HG03432 (cell line): ENCODE measurements at regions not wholly inside any gene's neighbourhood (a gene's known extent, or its start where the extent isn't known, plus 50 kb on each side); places are given as distances from the start of the nearest gene placed in this dataset.
A peak's percentile ranks its signal among the peaks of the same experiment; 100 is the strongest.

Experiments used
- ATAC-seq: cut with Tn5 transposase; IDR thresholded peaks from one replicate; pipeline ENCODE4 v1.9.1; 2021; ENCODE audit warnings: mild to moderate bottlenecking, moderate library complexity; ENCODE audit not compliant: unreplicated experiment

DNA sequence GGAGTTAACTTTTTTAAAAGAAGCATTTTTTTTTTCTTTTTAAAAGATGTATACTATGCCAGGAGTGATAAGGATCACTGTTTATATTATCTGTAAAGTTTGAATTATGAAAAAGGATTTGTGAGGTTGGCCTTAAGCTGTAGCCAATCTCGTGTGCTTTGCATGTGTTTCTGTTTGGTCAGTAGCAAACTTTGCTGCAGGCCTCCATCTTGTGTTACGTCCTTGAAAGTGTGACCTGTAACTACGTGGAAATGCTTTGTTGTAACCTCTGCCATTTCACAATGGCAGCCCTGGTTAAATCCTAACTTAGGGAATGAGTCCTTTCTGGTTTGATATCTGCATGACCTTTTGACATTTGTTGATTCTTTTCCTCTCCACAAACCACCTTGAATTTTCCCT, 1345.6 kb downstream of the NSUN3 start:
- no peak for ATAC-seq

DNA sequence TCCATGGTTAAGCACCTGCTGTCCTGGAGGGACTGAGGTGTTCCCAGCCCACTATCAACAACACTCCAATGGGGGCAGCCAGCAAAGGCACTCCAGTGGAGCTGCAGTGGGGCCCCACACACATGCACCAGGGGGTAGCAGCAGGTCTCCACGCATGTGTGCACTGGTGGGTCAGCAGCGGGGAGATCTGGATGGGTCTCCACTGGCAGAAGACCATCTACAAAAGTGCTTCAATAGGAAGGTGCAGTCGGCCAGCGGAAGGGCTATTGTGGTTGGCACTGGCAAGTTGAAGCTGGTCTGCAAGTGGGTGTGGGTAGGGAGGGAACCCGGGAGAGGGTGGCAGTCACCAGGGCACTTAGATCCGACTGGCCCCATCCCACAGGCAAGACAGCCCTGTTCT, 1355.4 kb downstream of the NSUN3 start:
- ATAC-seq, result no peak

DNA sequence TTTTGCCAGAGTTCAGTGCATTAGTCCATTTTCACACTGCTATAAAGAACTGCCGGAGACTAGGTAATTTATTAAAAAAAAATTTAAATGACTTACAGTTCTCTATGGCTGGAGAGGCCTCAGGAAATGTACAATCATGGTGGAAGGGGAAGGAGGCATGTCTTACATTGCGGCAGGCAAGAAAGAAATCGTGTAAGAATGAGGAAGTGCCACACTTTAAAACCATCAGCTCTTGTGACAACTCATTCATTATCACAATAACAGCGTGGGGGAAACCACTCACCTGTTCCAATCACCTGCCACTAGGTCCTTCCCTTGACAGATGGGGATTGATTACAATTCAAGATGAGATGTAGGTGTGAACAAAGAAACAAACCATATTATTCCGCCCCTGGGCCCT, 1361.4 kb downstream of the NSUN3 start:
- ATAC-seq, result no peak

DNA sequence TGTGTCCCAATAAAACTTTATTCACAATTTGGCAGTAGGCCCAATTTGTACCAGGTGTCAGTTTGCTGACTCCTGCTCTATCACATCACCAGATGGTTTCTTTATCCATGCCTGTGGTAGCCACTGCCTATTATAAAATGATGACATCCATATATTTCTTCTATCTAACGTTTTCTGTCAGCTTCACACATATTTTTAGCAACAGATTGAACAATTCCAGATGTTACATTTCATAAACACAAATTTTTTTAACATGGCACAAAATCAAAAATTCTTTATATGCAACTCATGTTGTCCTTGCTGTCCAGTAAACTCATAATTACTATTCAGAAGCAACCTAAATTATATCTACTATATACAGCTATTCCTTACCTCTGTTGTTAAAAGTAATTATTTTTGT, 1371.6 kb downstream of the NSUN3 start:
- no peak for ATAC-seq

DNA sequence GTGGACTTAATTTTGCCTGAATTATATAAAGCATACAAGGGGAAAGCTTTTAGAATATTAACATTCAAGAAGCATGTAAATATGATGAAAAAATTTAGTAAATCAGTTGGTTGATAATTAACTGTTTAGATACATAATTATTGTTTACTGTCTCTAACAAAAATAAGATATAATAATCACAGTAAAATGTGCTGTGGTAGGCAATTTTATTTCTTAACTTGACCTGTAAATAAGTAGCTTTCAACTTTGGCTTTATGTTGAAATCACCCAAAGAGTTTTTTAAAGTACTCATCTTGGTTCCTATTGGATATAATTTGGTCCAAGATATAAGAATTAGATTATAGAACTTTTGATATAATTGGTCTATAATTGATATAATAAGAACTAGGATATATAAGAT, 1374.5 kb downstream of the NSUN3 start:
- no peak for ATAC-seq

DNA sequence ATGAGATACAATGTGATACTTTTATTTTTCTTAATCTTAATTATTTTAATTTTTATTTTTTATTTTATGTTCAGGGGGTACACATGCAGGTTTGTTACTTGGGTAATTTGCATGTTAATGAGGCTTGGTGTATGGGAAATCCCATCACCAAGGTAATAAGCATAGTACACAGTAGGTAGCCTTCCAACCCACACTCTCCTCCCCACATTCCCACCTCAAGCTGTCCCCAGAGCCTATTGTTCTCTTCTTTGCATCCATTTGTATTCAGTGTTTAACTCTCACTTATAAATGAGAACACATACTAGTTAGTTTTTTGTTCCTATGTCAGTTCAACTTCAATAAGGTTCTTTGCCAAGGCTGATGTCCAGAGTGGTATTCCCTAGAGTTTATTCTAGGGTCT, 1375.4 kb downstream of the NSUN3 start:
- no peak for ATAC-seq

DNA sequence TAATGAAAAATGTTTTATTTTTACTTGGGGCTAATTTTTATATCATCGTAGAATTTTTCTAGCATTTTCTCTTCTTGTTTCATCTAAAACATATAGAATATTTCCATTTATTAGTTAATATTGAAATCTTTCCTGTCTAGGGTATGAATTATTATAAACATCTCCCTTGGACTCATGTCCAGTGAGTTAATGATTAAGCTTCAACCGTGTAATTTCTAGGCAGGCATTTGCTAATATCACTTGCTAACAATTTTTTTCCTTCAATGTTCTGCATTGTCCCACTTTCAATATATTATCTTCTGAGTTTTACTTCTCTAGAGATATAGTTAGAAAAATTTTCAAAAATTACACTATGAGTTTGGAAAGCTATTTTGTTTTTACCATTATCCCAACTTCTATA, 1371.6 kb upstream of the EPHA6 start:
- no peak for ATAC-seq

DNA sequence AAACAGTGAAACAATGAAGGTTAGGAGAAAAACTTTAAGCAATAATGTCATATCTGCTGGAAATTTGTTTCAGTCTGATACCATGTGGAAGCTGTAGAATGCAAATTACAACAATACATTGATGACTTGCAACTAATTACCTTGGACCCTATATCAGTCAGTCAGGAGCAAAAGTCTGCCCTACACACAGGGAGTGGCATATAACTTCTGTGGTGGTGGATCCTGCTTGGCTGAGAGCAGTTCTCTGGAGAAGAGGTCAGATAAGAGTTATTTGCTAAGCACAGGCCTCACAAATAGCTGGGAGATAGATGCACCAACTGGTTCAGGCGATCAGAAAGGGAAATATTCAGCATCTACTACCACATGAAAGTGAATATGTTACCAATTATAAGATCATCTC, 1364.6 kb upstream of the EPHA6 start:
- ATAC-seq, result no peak

DNA sequence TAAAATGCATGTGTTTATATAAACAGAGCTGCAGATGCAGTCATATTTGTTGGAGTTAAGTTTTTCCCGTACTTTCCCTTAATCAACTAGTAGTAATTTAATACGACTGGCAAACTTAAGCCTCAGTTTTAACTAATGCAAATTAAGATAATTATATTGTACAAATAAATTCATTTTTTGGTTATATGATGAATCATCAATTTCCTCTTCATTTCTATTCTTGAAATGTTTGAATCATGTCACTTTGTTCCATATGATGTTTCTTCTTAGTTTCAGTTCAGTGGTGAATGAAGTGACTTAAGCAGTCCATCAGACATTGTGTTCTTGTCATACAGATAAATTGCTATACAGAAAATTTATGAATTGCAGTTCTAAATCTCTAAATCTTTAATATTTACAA, 1361.2 kb upstream of the EPHA6 start:
- ATAC-seq, result no peak

DNA sequence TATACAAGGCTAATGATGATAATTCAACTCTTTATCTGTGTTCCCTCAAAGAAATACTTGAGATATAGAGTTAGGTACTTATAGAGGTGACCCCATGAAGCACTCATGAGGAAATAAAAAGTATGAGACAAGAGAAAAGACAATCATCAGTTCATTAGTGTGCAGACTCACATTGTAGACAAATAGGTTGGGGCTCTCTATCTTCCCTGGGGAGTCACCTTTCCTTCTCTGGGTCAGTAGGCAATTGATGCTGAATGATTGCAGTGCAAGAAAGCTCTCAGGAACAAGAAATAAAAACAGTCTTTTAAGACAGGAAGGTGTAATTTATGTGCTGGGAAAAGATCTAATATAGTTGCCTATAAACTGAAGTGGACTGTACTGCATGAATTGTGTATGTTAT, 1357.6 kb upstream of the EPHA6 start:
- no peak for ATAC-seq

DNA sequence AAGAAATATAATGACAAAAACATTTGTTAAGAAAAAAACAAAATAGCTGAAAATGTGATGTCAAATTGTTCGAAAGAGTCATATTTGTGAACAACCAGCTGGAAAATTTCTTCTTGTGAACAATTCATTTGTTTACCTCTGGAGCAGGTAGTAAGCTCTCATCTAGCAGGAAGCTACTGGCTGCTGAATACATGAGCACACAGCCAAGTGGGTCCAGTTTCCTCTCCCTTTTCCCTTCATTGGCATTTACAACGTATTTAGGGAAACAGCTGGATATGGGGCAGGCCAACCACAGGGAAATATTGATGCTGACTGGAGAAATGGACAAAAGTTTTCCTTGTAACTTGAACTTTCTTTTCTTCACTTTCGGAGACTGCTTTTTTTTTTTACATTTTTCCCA, 1354.7 kb upstream of the EPHA6 start:
- no peak for ATAC-seq

DNA sequence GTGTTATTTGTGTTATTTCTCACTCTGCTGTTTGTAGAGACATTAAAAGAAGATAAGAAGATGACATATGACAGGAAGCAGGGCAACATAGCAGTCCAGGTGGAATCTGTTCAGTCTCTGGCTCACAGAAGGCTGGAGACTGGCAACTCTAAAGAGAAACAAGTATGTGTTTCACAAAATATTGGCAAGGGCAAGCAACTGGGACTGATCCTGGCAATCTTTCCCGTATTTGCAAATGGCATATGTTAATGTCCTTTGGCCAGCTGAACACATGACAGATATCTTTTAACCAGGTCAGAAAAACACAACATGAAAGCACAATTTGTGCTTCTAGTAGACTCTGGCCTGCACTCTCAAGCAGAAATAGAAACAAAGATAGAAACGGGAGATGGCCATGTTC, 1354.1 kb upstream of the EPHA6 start:
- ATAC-seq, result no peak

DNA sequence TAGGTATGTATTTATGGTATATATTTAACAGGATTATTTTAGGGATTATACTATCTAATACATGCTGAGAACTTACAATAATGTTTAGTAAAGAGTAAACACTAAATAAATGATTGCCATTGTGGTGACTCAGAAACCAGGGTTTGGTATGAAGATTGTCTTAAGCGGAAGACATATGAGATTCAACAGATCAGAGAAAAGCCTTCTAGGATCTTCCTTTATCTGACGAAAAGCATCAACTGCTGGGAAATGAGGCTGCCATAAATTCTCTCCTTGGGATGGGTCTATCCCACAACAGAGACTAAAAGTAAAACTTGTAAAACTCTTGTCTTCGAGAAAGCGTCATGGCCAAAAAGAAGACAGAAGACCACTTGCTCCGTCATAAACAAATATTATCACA, 1352.2 kb upstream of the EPHA6 start:
- ATAC-seq, result no peak

DNA sequence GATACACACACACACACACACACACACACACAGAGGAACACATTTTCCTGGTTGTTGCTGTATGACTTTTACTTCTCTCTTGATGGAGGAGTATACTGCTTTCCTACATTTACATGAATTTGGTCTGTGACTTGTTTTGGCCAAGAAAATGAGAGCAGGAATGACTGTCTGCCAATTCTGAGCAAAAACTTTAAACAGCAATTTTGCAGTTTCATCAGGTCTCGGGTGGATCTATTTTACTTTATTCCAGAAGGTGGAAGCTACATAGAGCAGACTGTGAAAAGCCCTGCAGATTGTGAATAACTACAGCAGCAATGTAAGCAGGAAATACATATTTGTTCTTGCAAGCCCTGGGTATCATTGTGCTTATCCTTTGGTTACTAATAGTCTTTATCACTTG, 1350.0 kb upstream of the EPHA6 start:
- ATAC-seq, result no peak

DNA sequence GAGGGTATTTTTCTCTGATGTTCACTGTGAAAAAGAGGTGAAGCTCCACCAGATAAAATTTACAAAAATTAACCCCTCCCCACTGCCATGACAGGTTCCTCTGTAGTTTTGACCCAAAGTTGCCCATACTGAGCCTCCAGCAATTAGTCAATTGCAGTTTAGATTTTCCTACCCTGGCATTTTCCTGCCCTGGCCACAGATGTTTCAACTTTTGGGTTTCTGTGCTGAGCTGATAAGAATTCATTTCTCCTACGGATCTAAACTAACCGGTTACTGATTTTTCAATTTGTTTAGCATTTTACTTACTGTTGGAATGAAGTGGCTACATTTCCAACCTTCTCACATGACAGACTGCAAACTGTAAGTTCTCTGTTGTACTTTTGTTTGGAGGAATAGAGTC, 1346.1 kb upstream of the EPHA6 start:
- no peak for ATAC-seq

DNA sequence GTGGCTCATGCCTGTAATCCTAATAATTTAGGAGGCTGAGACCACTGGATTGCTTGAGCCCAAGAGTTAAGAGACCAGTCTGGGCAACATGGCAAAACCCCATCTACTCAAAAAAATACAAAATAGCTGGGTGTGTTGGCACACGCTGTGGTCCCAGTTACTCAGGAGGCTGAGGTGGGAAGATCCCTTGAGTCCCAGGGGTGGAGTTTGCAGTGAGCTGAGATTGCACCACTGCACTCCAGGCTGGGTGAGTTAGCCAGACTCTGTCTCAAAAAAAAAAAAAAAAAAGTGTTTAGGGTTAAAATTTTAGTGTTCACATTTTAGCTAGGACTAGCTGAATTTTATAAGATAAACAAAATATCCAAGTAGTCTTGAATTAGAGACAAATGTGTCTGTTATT, 1340.1 kb upstream of the EPHA6 start:
- no peak for ATAC-seq

DNA sequence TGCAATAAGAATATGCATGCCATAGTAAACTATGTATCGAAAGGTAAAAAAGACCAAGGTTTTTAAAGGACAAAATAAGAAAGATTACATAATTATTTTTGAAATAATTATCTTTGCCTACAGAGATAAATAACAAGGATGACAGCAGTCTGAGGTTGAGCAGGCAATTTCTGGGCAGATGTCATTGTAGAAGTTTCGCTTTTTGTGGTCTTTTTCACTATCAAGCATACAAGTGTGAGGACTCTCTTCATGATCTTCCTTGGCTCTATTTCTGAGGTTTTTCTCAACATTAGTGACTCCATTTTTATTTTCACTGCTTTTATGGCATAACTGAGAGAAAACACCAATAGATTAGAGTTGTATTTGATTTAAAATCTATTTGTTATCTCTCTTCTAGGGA, 1337.9 kb upstream of the EPHA6 start:
- peak; percentile 60 for ATAC-seq

DNA sequence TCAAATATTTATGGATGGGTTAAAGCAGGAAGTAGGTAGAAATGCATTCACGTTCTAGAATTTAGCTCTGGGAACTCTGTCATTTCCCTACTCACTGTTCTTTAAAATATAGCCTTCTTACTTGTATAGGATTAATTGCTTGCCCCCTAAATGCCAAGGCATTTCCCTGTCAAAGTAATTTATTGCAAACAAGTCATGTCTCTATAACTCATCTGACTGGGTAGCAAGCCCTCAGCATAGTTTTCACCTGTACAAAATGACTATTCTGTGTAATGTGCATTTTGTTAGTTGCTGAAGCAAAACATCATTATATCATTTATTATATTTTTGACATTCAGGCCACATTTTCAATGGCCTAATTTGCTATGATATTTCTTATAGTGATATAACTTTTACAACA, 1308.2 kb upstream of the EPHA6 start:
- no peak for ATAC-seq

DNA sequence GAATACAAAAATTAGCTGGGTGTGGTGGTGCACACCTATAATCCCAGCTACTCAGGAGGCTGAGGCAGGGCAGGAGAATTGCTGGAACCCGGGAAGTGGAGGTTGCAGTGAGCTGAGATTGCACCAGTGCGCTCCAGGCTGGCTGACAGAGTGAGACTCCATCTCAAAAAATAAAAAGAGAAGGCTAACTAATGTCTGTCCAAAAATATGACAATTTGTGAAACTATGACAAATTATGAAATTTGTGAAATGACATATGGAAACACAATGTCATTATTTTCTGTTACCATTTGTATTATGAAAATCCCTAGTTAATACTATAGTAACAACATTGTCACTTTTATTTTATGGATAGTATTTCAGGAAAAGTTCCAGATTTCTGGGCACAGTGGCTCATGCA, 1306.3 kb upstream of the EPHA6 start:
- peak; percentile 56 for ATAC-seq

DNA sequence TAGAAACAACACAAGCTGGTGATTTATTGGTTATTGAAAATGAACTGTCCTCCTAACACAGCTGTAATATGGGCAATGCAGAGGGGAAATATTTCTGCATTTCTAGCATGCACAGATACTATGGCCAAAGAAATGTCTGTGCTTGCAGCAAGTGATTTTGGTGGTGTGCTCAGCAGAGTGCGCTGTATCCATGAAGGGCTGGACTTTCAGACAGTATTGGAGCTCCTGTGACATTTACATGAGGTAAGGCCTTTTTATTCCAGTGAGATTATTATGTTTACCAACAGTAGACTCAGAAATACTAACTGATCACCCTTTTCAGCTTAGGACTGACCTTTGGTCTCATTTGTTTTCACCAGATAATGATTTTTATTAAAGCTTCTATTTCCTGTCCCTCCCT, 1302.6 kb upstream of the EPHA6 start:
- no peak for ATAC-seq

DNA sequence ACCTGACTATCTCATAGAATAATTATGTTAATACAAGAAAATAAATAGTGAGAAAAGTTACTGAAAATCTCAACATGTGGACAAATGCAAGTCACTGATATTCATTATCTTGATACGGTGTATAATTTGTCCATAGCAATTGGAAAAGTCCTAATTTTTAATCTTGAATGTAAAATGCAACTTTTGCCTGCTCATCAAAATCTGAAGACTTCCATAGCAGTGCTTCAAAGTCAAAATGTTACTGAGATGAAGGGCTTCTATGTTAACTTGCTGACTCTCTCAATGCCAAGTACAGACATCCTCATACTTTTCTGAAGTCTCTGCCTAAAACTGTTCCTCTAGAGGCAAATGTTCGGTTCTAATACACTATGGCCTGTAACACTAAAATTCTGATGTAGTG, 1300.1 kb upstream of the EPHA6 start:
- no peak for ATAC-seq

DNA sequence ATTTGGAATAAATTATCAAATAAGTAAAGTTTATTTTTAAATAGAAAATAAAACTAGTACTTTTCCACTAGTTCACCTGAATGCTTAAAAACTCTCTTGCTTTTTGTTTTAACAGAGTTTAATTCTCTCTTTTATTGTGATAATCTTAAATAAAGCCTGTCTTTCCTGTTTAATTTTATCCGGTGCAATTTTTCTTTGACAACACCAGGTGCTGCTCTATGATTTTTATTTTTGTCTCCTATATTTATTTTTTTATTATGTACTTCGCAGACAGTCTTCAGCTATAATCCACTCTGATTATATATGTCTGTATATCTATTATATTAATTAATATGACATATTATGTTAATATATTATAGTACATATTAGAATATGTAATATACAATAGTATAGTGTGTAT, 1293.0 kb upstream of the EPHA6 start:
- no peak for ATAC-seq

DNA sequence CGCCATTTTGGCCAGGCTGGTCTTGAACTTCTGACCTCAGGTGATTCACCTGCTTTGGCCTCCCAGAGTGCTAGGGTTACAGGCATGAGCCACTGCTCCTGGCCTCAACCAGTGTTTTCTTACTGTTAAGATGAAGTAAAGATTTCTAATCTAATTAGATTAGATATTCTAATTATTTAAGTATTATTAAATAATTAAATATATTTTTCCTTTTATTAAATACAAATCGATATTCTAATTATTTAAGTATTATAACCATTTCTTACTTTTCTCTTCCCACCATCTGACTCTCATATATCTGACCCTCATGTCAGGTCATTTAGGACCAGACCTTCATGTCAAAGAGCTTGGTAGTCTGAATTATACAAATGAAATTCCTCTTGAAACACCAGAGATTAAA, 1291.9 kb upstream of the EPHA6 start:
- ATAC-seq, result no peak

DNA sequence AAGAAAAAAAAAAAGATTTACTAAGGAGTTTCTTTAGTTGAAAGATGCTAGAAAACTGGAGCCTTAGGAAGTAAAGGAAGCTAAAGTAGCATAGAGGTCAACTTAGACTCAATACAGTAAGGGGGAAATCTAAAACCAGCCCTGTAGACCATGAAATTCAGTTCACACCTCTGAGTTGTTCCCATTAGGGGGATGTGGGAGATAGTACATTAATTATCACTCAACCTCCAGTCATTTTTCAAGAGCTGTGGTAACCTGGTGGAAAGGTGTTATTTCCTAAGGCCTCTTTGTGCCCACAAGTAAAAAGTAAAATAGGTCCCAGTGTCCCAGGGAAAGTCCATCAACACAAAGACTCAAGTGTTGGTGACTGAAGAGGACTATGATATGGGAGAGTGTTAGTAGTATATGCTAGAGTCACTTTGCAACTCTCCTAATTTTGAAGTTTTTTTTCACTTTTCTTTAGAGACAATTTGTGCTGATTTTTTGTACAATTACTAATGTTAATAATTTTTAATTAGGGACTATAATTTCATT, 1274.4 kb upstream of the EPHA6 start:
- ATAC-seq, result no peak
